ENCODE measurements at regions not wholly inside any gene's neighbourhood (a gene's known extent, or its start where the extent isn't known, plus 50 kb on each side); places are given as distances from the start of the nearest gene placed in this dataset.
A peak's percentile ranks its signal among the peaks of the same experiment; 100 is the strongest.

DNA sequence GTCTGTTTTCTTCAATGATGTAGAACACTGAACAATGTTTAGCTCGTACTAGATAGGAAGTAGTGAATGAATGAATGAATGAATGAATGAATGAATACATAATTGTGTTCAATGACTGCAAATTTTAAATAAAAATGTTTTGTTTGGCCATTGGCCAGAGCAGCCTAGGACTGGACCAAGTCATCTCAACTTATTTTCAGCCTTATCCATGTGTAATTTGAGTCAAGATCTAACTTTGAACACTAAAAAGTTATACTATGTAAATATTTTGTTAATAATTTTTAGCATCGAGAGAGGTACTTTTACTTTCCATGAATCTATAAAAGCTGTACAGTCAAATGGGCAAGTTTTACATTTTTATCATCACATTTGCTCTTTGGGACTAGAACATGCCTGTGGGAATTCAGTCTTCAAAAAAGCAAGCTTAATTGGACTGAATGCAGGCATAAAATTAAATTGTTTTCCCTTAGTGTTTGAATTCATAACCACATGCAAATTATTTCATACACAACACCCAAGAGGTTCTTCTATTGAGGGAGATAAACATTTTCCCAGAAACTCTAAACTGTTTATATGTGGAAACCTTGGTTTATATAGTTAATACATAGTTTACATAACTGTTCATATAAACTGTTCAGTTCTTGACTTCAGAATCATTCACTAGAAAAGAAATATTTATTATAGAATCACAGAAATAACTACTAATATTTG, 222.1 kb upstream of the ANO3 start:
- Histone ChIP-seq H3K27me3 (ENCODE audit: control insufficient read depth in 3 of 3, insufficient read depth in 3 of 3, low read length in 2 of 3) (no peaks in the 10 kb centered on the region), H3K9ac (ENCODE audit: insufficient read depth in 1 of 2, low read length in 2 of 2) (no peak overlapping the region), H3K9me3 (ENCODE audit: control insufficient read depth in 4 of 4, insufficient read depth in 3 of 4, low read length in 3 of 4) (no peaks in the 10 kb centered on the region), H3K36me3 (ENCODE audit: control insufficient read depth in 4 of 4, insufficient read depth in 4 of 4, low read length in 4 of 4) (no peaks in the 10 kb centered on the region), H3K4me3 (no peak overlapping the region), H3K27ac (ENCODE audit: low read depth in 1 of 2, low read length in 1 of 2) (no peak overlapping the region), H3K4me1 (ENCODE audit: control insufficient read depth in 5 of 5, insufficient read depth in 5 of 5, low read length in 5 of 5) (peaks cover 0 to 25% (median 6%) of the 10 kb centered on the region in 5 donors)
- DNase-seq (peak in 2 of 3 donors; percentile 46 to 68), ATAC-seq (ENCODE audit: insufficient read depth, low FRiP score) (no peak)
- TF ChIP-seq, protein P1, sequence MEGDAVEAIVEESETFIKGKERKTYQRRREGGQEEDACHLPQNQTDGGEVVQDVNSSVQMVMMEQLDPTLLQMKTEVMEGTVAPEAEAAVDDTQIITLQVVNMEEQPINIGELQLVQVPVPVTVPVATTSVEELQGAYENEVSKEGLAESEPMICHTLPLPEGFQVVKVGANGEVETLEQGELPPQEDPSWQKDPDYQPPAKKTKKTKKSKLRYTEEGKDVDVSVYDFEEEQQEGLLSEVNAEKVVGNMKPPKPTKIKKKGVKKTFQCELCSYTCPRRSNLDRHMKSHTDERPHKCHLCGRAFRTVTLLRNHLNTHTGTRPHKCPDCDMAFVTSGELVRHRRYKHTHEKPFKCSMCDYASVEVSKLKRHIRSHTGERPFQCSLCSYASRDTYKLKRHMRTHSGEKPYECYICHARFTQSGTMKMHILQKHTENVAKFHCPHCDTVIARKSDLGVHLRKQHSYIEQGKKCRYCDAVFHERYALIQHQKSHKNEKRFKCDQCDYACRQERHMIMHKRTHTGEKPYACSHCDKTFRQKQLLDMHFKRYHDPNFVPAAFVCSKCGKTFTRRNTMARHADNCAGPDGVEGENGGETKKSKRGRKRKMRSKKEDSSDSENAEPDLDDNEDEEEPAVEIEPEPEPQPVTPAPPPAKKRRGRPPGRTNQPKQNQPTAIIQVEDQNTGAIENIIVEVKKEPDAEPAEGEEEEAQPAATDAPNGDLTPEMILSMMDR (IDR thresholded peaks at IDR 0.05; ENCODE audit: control extremely low read depth, extremely low read depth): no peak
- WGBS, 2 donors: 48 to 64% methylated on average over 2 of the region's 2 CpGs

DNA sequence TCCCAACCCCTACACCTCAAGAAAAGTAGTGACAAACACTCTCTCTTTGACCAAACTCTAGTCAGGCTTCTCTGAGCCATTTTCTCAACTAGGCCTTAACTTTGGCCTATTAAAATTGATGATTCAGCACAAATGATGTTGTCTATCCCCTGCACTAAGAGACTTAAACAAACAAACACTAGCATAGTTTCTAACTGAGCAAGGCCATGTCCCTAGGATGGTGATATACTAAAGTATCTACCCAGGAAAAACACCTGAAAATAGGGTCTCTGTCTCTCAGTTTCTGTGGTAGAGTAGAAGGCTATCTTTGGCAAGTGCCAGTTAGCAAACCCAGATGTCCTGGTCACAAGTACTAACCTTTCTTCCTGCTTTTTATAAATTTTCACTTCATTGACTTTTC, 219.7 kb upstream of the ANO3 start:
- no peak overlapping the region for H3K9ac ChIP-seq (ENCODE audit: insufficient read depth in 1 of 2, low read length in 2 of 2)
- no peak for DNase-seq
- no peaks in the 10 kb centered on the region for H3K27me3 ChIP-seq (ENCODE audit: control insufficient read depth in 3 of 3, insufficient read depth in 3 of 3, low read length in 2 of 3)
- H3K27ac ChIP-seq (ENCODE audit: low read depth in 1 of 2, low read length in 1 of 2): no peak overlapping the region
- H3K4me1 ChIP-seq (ENCODE audit: control insufficient read depth in 5 of 5, insufficient read depth in 5 of 5, low read length in 5 of 5): peaks cover 0 to 22% (median 6%) of the 10 kb centered on the region in 5 donors
- no peak overlapping the region for H3K4me3 ChIP-seq
- H3K9me3 ChIP-seq (ENCODE audit: control insufficient read depth in 4 of 4, insufficient read depth in 3 of 4, low read length in 3 of 4): no peaks in the 10 kb centered on the region
- no peak for ATAC-seq (ENCODE audit: insufficient read depth, low FRiP score)
- H3K36me3 ChIP-seq (ENCODE audit: control insufficient read depth in 4 of 4, insufficient read depth in 4 of 4, low read length in 4 of 4): no peaks in the 10 kb centered on the region
- TF ChIP-seq, protein P1 (IDR thresholded peaks at IDR 0.05; ENCODE audit: control extremely low read depth, extremely low read depth): no peak

DNA sequence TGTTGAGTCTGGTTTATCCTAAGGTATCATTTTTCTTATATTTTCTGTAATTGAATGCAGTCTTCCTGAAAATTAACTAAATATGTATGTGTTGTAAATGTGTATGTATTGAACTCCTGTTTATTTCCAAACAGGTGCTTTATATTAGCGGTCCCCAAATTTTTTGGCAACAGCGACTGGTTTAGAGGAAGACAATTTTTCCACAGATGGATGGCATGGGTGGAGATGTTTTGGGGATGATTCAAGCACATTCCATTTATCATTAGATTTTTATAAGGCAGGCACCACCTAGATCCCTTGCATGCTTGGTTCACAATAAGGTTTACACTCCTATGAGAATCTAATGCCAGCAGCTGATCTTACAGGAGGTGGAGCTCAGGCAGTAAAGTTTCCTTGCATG, 210.5 kb upstream of the ANO3 start:
- 90 to 93% methylated on average over 2 of the region's 2 CpGs for WGBS, 2 donors
- TF ChIP-seq, protein P1 (IDR thresholded peaks at IDR 0.05; ENCODE audit: control extremely low read depth, extremely low read depth): no peak
- ATAC-seq (ENCODE audit: insufficient read depth, low FRiP score) (no peak), DNase-seq (no peak)
- H3K27me3 ChIP-seq (ENCODE audit: control insufficient read depth in 3 of 3, insufficient read depth in 3 of 3, low read length in 2 of 3): no peaks in the 10 kb centered on the region
- no peaks in the 10 kb centered on the region for H3K9me3 ChIP-seq (ENCODE audit: control insufficient read depth in 4 of 4, insufficient read depth in 3 of 4, low read length in 3 of 4)
- no peak overlapping the region for H3K27ac ChIP-seq (ENCODE audit: low read depth in 1 of 2, low read length in 1 of 2)
- H3K4me3 ChIP-seq: no peak overlapping the region
- no peaks in the 10 kb centered on the region for H3K36me3 ChIP-seq (ENCODE audit: control insufficient read depth in 4 of 4, insufficient read depth in 4 of 4, low read length in 4 of 4)
- H3K9ac ChIP-seq (ENCODE audit: insufficient read depth in 1 of 2, low read length in 2 of 2): no peak overlapping the region
- H3K4me1 ChIP-seq (ENCODE audit: control insufficient read depth in 5 of 5, insufficient read depth in 5 of 5, low read length in 5 of 5): no peaks in the 10 kb centered on the region

DNA sequence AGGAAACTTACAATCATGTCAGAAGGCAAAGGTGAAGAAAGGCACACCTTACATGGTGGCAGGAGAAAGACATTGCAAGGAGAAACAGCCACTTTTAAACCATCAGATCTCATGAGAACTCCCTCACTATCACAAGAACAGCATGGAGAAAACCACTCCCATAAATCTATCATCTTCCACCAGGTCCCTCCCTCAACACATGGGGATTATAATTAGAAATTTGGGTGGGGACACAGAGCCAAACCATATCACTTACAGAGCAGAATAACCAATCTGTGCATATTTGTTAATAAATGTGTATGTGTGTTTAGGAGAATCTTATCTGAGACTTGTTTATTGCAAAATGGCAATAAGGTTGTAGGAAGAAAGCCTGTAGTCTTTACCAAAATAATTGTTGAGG, 205.2 kb upstream of the ANO3 start:
- ATAC-seq (ENCODE audit: insufficient read depth, low FRiP score): no peak

More for the DNA sequence above, 205.2 kb upstream of the ANO3 start:
- Histone ChIP-seq H3K9me3 (ENCODE audit: control insufficient read depth in 4 of 4, insufficient read depth in 3 of 4, low read length in 3 of 4) (no peaks in the 10 kb centered on the region), H3K36me3 (ENCODE audit: control insufficient read depth in 4 of 4, insufficient read depth in 4 of 4, low read length in 4 of 4) (no peaks in the 10 kb centered on the region), H3K27ac (ENCODE audit: low read depth in 1 of 2, low read length in 1 of 2) (no peak overlapping the region), H3K4me1 (ENCODE audit: control insufficient read depth in 5 of 5, insufficient read depth in 5 of 5, low read length in 5 of 5) (no peaks in the 10 kb centered on the region), H3K27me3 (ENCODE audit: control insufficient read depth in 3 of 3, insufficient read depth in 3 of 3, low read length in 2 of 3) (no peaks in the 10 kb centered on the region), H3K4me3 (no peak overlapping the region), H3K9ac (ENCODE audit: insufficient read depth in 1 of 2, low read length in 2 of 2) (no peak overlapping the region)
- DNase-seq: no peak
- TF ChIP-seq, protein P1 (IDR thresholded peaks at IDR 0.05; ENCODE audit: control extremely low read depth, extremely low read depth): no peak
